ENCODE measurements at regions not wholly inside any gene's neighbourhood (a gene's known extent, or its start where the extent isn't known, plus 50 kb on each side); places are given as distances from the start of the nearest gene placed in this dataset.

GRCh38 chrX:110962451-110962850 is 133.5 kb upstream of the PAK3 start:
- Histone ChIP-seq H3K4me3 (ENCODE audit: low read length) (no peak overlapping the region), H3K9me2 (ENCODE audit: insufficient read depth, low read length) (no peaks in the 10 kb centered on the region), H4K20me1 (ENCODE audit: insufficient read depth) (no peaks in the 10 kb centered on the region), H3K79me2 (replicated peaks; ENCODE audit: insufficient read depth, low read length) (peaks cover 4% of the 10 kb centered on the region), H3K9me3 (ENCODE audit: low read length) (no peaks in the 10 kb centered on the region), H2AFZ (ENCODE audit: low read depth, low read length) (no peak overlapping the region), H3K27me3 (ENCODE audit: insufficient read depth, low read depth, low read length) (no peaks in the 10 kb centered on the region), H3F3A (ENCODE audit: insufficient read depth, low read length, poor library complexity, severe bottlenecking) (no peaks in the 10 kb centered on the region), H3K4me2 (ENCODE audit: low read length) (no peak overlapping the region), H3K27ac (ENCODE audit: low read length) (no peak overlapping the region), H3K36me3 (ENCODE audit: insufficient read depth, low read length) (no peaks in the 10 kb centered on the region), H3K9ac (ENCODE audit: low read length) (no peak overlapping the region)
- TF ChIP-seq RAD21 (conservative IDR thresholded peaks at IDR 0.05) (no peak), EP300 (conservative IDR thresholded peaks at IDR 0.05; ENCODE audit: poor library complexity, severe bottlenecking) (no peak)

- Histone ChIP-seq H3K4me3 (ENCODE audit: low read length) (no peak overlapping the region), H3K9ac (ENCODE audit: low read length) (no peak overlapping the region), H3K27ac (ENCODE audit: low read length) (no peak overlapping the region), H3F3A (ENCODE audit: insufficient read depth, low read length, poor library complexity, severe bottlenecking) (no peaks in the 10 kb centered on the region), H3K79me2 (replicated peaks; ENCODE audit: insufficient read depth, low read length) (peaks cover 18% of the 10 kb centered on the region), H3K9me3 (ENCODE audit: low read length) (no peaks in the 10 kb centered on the region), H3K9me2 (ENCODE audit: insufficient read depth, low read length) (no peaks in the 10 kb centered on the region), H3K27me3 (ENCODE audit: insufficient read depth, low read depth, low read length) (no peaks in the 10 kb centered on the region), H4K20me1 (ENCODE audit: insufficient read depth) (no peaks in the 10 kb centered on the region), H3K36me3 (ENCODE audit: insufficient read depth, low read length) (no peaks in the 10 kb centered on the region), H2AFZ (ENCODE audit: low read depth, low read length) (no peak overlapping the region), H3K4me2 (ENCODE audit: low read length) (no peak overlapping the region)
- no peak for TF ChIP-seq EZH2 (IDR thresholded peaks at IDR 0.05; ENCODE audit: borderline replicate concordance, insufficient read depth, low read length, poor library complexity, severe bottlenecking)
- no peak for TF ChIP-seq CTCF (IDR thresholded peaks at IDR 0.05; ENCODE audit: poor library complexity, severe bottlenecking)
- TF ChIP-seq TAF1 (IDR thresholded peaks at IDR 0.05; ENCODE audit: low read depth): no peak
- TF ChIP-seq REST (IDR thresholded peaks at IDR 0.05; ENCODE audit: borderline replicate concordance): no peak
- no peak for TF ChIP-seq MXI1 (conservative IDR thresholded peaks at IDR 0.05; ENCODE audit: poor library complexity, severe bottlenecking)
- no peak for TF ChIP-seq POLR2AphosphoS5 (IDR thresholded peaks at IDR 0.05)
- TF ChIP-seq EP300 (conservative IDR thresholded peaks at IDR 0.05; ENCODE audit: poor library complexity, severe bottlenecking): no peak
- no peak for TF ChIP-seq RAD21 (conservative IDR thresholded peaks at IDR 0.05)
- no peak for TF ChIP-seq SMC3 (conservative IDR thresholded peaks at IDR 0.05; ENCODE audit: poor library complexity)
Observed at GRCh38 chrX:110955706-110956105, 140.3 kb upstream of the PAK3 start.

Data from neural cell (in vitro differentiated cells).